Astrocyte of the hippocampus (primary cell): ENCODE measurements at regions not wholly inside any gene's neighbourhood (a gene's known extent, or its start where the extent isn't known, plus 50 kb on each side); places are given as distances from the start of the nearest gene placed in this dataset.

ENCODE experiments used
- DNase-seq: peaks from one replicate; pipeline ENCODE4 v3.0.0; 2011; ENCODE audit warnings: low read depth, low spot score

GRCh38 chr3:105158286-105158685 lies 208.4 kb upstream of the ALCAM start:
- DNase-seq: no peak

- DNase-seq: no peak
These were observed 204.3 kb upstream of the ALCAM start for GRCh38 chr3:105162448-105162847.

- peak; percentile 52 for DNase-seq
These were observed 199.8 kb upstream of the ALCAM start for GRCh38 chr3:105166893-105167292.

- DNase-seq: no peak
These were observed 196.3 kb upstream of the ALCAM start for GRCh38 chr3:105170423-105170822.

- peak; percentile 8 for DNase-seq
These were observed 192.6 kb upstream of the ALCAM start for GRCh38 chr3:105174017-105174615.

GRCh38 chr3:105177576-105177975 lies 189.1 kb upstream of the ALCAM start:
- DNase-seq: no peak

- no peak for DNase-seq
These were observed 179.4 kb upstream of the ALCAM start for GRCh38 chr3:105187344-105187743.

GRCh38 chr3:105195260-105195659 lies 171.4 kb upstream of the ALCAM start:
- DNase-seq: peak; percentile 55

- DNase-seq: no peak
These were observed 168.8 kb upstream of the ALCAM start for GRCh38 chr3:105197863-105198262.

GRCh38 chr3:105199217-105199616 lies 167.5 kb upstream of the ALCAM start:
- no peak for DNase-seq

GRCh38 chr3:105210141-105210540 lies 156.6 kb upstream of the ALCAM start:
- no peak for DNase-seq

GRCh38 chr3:105214590-105214989 lies 152.1 kb upstream of the ALCAM start:
- no peak for DNase-seq

GRCh38 chr3:105222568-105223093 lies 144.1 kb upstream of the ALCAM start:
- DNase-seq: no peak

- no peak for DNase-seq
These were observed 142.9 kb upstream of the ALCAM start for GRCh38 chr3:105223815-105224214.

- DNase-seq: no peak
These were observed 138.0 kb upstream of the ALCAM start for GRCh38 chr3:105228696-105229095.

GRCh38 chr3:105232553-105232952 lies 134.2 kb upstream of the ALCAM start:
- DNase-seq: no peak

- DNase-seq: no peak
These were observed 133.7 kb upstream of the ALCAM start for GRCh38 chr3:105233010-105233409.

- no peak for DNase-seq
These were observed 131.5 kb upstream of the ALCAM start for GRCh38 chr3:105235221-105235620.

- no peak for DNase-seq
These were observed 130.9 kb upstream of the ALCAM start for GRCh38 chr3:105235785-105236184.

- DNase-seq: no peak
These were observed 128.3 kb upstream of the ALCAM start for GRCh38 chr3:105238367-105238766.

- DNase-seq: no peak
These were observed 123.6 kb upstream of the ALCAM start for GRCh38 chr3:105243076-105243475.

- DNase-seq: no peak
These were observed 120.2 kb upstream of the ALCAM start for GRCh38 chr3:105246536-105246935.

- DNase-seq: peak; percentile 79
These were observed 113.5 kb upstream of the ALCAM start for GRCh38 chr3:105253225-105253624.

- no peak for DNase-seq
These were observed 112.6 kb upstream of the ALCAM start for GRCh38 chr3:105254154-105254553.
